SIG-M5 (cell line): ENCODE measurements at regions not wholly inside any gene's neighbourhood (a gene's known extent, or its start where the extent isn't known, plus 50 kb on each side); places are given as distances from the start of the nearest gene placed in this dataset.

ENCODE experiments used
- DNase-seq: peaks from one replicate; lab custom pipeline; 2025; lab: John Stamatoyannopoulos, UW

DNA sequence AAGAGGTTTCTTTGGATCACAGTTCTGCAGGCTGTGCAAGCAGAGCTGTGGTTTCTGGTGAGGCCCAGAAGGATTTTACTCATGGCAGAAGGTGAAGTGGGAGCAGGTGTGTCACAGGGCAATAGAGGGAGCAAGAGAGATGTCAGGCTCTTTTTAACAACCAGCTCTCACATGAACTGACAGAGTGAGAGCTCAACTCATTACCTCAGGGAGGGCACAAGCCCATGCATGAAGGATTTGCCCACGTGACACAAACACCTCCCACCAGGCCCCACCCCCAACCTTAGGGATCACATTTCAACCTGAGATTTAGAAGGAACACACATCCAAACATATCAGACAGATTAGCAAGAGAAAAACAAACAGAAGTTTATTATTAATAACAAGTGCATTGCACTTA lies 470.4 kb downstream of the GALC start:
- DNase-seq, result no peak

DNA sequence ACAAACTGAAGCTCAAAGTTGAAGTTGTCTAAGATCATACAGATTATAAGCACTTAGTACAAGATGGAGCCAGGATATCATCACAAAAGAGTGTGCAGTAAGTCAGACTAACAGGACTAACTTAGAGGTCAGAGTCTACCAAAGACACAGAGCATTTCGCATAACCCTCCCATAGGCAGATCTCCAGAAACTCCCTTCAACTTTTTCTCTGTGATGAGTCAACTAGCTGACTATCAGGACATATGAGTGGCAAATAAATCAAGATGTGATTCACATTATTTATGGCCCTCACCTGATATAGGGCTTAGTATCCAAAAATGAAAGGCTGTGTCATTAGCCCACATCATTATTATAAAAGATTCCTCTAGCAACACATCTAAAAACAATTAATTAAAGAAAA lies 484.6 kb downstream of the GALC start:
- DNase-seq, result no peak

DNA sequence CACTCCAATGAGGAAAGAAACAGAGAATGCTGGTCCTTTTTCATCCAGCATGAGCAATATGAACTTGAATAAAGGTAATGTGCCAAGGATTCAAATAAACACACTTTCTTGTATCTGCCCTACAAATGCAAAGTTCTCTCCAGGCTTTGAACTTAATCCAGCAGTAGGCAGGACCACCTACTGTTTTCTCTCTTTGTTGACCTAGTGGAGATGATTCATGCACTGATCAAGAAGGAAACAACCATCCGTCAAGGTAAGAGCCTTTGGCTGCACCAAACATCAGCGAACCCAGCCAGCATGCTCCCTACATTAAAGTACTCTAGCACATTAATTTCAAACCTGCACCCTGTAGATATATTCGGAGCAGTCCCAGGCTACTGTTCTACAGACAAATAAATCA lies 489.3 kb downstream of the GALC start:
- no peak for DNase-seq

DNA sequence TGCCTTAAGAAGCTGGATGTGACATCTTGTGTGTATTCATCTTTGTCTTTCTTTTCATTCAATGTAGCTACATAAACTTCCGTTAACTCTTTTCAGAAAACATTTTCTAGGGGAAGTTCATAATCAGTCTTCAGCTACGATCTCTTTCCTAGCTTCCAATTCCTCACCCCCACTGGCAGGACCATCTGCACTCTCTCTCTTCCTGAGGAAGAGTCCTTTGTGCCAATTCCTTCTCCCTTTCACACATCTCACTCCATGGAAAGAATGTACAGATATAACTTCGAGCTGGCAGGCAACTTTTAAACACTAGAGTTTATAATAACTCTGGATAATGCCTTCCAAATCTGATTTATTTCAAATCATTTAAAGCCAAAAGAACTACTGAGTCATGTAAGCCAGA lies 495.7 kb downstream of the GALC start:
- DNase-seq, result no peak

DNA sequence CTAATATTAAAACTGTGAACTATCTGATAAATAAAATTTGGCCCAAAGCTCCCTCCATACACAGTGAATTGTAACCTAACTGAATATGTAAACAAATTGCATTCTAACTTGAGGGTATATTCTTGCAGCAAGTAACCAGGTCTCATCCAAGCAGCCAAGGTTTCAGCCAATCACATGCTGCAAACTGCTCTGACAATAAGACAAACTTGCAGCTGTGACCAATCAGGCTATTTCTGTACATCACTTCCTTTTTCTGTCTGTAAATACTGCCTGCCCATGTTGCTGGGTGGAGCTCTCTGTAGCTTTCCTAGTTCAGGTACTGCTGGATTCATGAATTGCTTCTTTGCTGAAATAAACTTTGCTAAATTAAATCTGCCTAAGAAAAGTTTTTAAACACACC lies 499.0 kb downstream of the GALC start:
- no peak for DNase-seq

DNA sequence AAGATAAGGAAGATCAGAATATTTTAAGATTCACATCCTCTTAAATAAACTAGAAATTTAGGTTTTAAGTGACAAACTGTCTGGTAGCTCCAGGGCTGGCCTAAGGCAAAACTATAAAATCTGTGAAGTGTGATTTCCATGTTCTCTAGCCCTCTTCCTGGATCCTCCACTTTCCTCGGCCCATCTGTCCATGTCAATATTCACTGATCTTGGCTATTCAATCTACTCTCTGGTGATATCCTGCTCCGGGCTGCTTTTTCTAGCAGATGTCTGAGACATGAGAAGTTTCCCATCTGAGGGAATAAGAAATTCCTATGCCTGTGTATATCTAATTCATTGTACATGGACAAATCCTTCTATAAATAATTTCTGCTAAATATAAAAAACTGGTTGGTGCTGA lies 500.4 kb downstream of the GALC start:
- DNase-seq, result no peak

DNA sequence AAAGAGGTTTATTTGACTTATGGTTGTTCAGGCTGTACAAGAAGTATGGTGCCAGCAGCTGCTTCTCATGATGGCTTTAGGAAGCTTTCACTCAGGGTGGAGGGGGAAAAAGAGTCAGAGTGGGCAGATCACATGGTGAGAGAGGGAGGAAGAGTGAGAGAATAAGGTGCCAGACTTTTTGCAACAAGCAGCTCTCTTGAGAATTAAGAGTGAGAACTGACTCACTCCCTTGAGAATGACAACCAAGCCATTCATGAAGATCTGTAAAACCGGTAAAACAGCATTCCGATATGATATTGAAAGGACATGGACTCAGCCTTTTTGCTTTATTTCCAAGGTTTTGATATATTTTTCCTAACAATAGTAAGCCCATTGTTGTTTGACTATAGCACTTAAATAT lies 501.2 kb downstream of the GALC start:
- DNase-seq, result no peak

DNA sequence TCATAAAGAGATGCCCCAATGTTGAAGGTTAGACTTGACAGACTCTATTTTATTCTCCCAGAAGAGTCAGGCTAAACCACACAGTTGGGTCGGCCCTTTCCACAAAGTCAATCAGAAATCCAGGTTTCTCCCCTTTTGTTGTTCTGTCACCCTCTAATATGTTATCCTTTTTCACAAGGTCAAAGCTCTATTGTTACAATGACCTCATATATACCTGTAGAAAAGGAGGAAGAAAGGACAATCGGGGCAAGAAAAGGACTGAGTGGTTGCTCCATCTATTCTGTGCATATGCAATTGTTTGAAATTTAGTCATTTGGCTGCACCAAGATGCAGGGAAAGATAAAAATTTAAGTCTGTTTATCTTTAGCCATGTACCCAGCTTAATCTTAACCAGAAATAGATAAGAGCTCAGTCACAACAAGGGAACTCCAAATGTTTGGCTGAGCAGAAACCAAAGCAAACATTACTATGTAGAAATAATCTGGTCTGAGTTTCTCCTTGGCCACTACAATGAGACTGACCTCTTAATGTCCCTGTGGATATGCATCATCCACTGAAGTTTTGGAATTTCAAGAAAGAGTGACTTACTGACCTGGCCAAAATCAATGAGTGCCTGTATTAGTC lies 503.7 kb downstream of the GALC start:
- DNase-seq, result no peak

DNA sequence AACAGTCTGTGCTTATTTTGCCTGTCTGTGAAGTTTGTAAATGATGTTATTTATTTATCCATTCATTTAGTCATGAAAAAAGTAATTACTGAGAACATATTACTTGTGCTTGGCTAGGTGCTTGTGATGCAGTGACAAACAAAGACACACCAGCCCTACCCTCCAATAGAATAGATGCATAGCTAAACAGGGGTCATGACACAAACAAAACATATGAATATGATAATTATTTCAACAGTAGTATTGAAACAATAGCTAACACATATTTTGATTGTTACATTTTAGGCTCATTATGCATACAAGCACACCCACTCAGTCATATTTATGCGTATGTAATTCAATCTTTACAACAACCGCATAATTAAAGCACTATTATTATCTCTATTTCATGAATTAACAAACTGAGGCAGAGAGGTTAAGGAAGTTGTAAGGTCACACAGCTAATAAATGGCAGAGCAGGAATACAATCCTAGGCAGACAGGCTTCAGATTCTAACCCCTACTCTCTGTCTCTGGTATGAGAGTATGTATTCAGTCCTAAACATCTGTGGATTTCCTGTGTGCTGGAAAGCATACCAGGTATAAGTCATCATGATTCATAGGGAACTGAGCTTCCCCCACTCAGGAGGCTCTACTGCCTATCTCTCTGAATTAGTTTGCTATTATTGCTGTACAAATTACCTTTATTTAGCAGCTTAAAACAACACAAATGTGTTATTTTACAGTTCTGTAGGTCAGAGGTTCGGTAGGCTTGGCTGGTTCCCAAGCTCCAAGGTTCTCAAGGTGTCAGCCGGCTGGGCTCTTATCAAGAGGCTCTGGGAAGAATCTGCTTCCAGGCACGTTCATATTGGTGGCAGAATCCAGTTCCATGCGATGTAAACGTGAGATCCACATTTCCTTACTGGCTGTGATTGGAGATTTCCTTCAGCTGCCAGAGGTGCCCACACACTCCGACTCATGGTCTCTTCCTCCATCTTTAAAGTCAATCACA lies 509.4 kb downstream of the GALC start:
- DNase-seq, result no peak

DNA sequence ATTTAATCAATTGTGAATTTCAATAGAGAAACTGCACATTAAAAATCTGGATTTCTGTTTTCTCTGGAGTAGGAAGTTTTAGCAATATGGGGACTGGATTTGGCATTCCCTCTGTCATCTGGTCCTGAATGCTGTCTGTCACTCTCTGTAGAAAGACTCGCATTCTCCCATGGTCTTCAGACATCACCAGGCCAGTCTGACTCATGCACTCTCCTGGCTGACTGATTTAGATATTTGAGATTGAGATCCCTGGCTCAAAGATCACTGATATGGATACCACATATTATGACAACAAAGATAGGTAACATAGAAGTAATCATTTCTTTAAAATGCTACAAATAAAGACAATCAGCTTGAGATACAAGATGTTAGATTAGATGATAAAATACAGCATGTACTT lies 524.5 kb downstream of the GALC start:
- DNase-seq, result no peak

DNA sequence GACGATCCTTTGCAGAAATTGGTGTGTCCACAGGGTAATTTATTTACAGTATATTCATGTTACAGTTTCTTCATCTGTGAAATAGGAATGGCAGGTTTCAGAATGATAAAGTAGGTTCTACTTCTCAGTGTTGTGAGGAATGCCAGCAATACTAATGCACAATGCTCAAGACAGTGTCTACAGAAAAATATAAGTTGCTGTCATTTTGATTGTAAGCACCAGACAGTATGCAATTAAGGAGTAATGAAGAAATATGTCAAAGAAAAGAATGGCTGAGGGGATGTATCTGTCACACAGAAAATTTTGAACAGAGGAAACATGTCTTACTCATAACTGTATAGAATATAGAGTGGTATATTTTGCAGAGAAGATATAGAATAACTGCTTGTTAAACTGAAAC lies 525.4 kb downstream of the GALC start:
- DNase-seq, result no peak

DNA sequence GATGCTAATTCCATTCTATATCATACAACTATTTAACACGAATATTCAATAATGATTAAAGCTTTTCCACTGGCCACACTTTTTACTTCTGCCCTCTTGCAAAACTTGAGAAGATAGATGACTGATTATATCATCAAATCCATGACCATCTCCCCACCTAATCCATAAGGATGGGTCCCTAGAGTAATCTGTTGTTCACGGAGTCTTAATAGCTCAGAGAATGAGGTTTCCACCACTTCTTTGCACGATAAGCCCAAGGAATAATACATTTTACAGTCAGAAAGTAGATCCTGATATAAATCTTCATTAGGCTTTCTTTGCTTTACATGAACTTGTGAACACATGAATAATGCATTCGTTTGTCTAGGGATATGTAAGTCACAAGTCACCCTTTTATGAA lies 527.2 kb downstream of the GALC start:
- no peak for DNase-seq

DNA sequence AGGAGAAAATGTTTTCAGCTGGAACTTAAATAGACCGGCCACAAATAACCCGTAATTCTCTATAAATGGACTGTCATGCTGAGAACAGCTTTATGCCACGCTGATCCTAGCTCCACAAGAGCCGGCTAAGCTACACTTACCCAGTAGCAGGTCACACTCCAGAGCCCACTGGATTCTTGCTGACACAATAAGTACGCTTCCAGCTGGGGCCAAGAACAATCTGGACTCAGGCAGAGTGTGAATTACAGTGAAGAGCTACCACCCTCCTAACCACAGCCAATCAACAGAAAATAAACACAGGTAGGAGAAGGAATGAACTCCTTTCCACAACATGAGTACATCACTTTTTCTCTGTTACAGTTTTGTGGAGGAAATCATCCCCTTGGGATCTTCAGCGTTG lies 531.3 kb downstream of the GALC start:
- DNase-seq, result no peak

DNA sequence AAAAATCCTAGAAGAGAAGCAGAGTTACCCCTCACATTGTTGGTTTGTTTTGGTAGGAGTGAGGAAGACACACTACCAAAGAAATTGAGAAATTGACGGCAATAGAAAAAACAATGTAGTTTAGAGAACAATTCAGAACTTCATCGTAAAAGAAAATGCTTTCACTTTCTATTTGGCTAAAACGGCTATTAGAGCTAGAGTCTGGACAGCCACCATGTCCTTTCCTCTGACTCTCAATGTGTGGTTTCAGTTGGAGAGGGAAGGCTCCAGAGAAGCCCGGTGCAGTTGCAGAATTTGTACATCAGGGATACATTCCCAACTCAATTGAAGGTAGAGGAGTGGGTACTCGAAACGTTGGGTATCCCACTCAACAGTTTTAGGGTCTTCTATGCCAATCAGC lies 535.3 kb downstream of the GALC start:
- DNase-seq, result no peak

DNA sequence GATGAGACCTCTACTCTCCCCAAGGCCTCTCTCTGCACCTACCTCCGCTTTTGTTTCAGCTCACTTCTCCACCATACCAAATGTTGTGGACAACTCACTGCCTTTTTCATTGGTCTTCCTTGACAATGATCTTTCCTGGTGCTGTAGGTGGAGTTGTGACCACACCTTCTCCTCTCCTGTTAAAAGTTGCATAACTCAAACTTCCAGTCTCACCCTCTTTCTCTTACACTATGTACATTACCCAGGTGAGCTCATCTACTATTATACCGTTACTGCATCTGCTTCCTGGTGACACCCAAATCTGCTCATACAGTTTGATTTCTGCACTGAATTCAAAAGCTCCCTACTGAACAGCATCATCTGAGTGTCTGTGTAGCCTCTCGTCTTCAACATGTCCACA lies 542.8 kb downstream of the GALC start:
- DNase-seq, result no peak

DNA sequence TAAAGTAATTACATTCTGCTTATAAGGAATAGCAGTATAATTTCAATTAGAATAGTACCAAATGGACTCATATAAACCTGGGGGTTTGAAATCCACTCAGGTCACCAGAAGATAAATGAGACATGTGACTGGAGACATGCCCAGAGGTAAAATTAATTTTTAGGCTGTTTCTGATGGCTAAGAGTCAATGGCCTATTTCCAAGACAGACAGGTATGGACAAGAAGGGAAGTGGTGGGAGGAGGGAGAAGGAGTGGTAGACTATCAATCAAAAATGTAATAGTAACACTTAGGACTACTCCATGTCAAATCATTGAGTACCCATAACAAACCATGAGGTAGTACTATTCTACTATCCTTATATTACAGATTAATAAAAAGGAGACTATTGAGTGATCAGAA lies 544.0 kb downstream of the GALC start:
- no peak for DNase-seq

DNA sequence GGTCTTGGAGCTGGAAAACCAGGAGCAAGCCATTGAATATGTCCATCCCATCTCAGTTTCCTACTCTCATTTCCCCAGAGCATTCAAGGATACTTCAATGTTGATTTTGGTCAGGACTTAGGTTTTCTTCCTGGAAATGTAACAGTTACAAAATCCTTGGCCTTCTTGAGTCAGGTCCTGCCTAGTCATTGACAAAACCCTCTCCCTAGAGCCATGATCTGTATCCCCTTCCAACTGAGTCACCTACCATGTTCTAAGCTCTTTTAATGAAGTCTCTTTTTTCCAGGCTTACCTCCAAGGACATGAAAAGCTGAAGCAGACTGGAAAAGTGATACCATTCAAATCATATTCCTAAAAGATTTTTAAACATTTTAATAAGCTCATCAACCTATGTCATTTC lies 549.2 kb downstream of the GALC start:
- DNase-seq, result no peak

DNA sequence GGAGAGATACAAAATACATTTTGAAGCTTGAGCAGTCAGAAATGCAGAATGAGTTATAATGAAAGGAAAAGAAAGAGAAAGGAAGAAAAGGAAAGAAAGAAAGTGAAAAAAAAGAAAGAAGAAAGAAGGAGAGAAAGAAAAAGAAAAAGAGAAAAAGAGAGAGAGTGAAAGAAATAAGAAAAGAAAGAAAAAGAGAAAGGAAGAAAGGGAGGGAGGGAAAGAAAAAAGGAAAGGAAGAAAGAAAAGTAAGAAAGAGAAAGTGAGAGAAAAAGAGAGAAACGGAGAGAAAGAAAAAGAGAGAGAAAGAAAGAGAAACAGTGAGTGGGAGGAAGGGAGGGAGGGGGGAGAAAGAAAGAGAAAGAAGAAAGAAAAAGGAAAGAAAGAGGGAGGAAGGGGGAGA lies 549.9 kb downstream of the GALC start:
- DNase-seq, result no peak

DNA sequence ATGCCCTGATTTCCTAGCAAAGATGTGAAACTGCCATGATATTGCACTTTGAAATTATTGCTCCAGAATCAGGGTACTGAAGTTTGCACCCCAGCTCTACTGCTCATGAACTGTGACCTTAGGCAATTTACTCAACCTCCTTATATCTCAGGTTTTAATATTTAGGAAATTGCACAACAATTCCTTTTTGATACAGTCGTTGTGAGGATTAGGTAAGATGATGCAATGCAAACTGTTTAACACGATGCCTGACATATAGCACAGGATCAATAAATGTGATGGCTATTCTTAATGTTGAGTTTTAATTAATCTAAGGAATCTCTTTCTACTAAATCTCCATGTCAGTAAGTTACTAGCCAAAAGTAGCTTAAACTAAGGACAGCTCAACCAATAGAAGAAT lies 555.8 kb downstream of the GALC start:
- DNase-seq, result no peak

DNA sequence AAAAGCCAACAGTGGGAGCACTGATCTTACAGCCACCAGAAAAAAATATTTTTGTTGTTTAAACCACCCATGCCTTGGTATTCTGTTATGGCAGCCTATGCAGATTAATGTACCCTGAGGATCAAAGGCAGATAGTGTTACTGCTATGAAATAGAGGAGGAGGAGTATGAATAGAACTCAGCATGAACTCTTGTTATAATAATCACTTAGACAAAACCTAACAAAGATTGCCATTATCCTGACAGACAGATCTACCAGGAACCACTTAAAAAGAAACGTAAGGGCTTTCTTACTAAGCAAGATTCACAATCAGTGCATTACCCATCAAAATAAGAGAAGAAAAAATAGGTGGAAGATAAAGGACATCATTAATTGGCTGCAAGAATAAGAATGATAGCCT lies 558.3 kb downstream of the GALC start:
- DNase-seq, result no peak

DNA sequence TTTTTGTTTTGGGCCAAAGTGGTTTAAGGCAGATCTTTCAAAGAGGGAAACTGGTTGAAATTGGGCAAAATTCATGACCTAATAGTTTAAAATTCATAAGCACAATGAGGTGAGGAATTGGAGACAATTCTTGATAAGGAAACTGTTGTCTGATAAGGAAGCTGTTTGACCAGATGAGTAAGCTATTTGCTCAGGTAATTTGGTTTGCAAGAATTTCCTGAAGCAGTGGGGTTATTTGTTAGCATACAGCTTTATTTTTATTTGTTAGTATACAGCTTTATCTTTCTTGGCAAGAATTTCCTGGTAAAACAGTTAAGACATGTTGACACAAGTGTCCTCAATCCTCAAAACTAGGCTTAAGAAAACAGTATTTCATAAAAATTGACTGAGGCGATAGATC lies 559.0 kb downstream of the GALC start:
- no peak for DNase-seq

DNA sequence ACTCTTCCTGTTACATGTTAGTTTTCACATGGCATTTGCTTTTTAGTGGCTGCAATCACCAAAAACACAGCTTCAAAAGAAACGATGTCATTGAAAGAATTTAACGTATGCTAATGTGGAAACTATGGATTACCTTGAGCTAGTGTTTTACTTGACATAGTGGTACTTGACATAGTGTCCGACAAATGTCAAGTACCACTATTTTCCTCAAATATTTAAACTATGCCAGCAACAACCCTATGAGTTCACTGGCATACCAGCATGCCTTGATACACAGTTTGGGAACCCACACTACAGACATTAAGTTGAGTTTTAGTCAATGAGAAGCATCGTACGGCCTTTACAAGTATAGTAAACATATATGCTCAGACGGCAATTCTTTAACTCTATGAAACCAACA lies 560.3 kb downstream of the GALC start:
- DNase-seq, result no peak

DNA sequence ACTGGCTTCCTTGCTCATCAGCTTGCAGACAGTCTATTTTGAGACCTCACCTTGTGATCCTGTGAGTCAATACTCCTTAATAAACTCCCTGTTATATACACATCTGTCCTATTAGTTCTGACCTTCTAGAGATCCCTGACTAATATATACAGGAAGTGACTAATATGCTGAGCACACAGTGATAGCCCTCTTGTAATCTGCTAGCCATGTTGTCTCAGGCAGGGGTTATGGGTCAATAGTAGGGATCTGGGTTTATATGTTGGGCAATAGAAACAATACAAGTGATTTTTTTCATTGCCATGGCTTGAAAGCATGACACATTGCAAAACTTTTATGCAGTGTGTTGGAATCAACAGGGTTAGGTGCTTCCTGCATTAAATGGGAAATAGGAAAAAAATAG lies 562.2 kb downstream of the GALC start:
- no peak for DNase-seq

DNA sequence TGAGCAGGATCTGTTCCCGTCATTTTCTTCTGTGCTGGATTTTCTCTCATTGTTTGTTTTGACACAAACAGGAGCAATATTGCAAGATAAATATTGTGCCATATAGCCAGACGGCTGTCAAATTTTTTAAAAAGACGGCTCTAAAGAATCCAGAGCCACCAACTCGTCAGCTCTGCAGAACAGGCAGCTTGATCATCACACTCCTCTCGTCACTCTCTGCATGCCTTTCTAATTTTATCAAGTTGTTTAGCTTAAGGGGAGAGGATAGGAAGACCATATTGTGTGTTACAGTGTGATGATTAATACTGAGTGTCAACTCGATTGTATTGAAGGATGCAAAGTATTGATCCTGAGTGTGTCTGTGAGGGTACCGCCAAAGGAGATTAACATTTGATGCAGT lies 562.8 kb downstream of the GALC start:
- DNase-seq, result no peak
